Inflammatory macrophage treated with lipopolysaccharide for 1 hour (primary cell): ENCODE measurements at regions not wholly inside any gene's neighbourhood (a gene's known extent, or its start where the extent isn't known, plus 50 kb on each side); places are given as distances from the start of the nearest gene placed in this dataset.

Experiments
- DNase-seq, 2 donors: peaks; one replicate each; pipeline ENCODE4 v3.0.0-alpha.2; 2020 to 2022

- DNase-seq = no peak
Observed at GRCh38 chr5:61800450-61800849, 468.4 kb downstream of the ZSWIM6 start.

GRCh38 chr5:61801174-61801573 is 469.1 kb downstream of the ZSWIM6 start:
- no peak for DNase-seq

- DNase-seq = no peak
Observed at GRCh38 chr5:61802456-61802855, 470.4 kb downstream of the ZSWIM6 start.

- DNase-seq = no peak
Observed at GRCh38 chr5:61805101-61805500, 473.0 kb downstream of the ZSWIM6 start.

- no peak for DNase-seq
Observed at GRCh38 chr5:61806491-61807020, 474.5 kb downstream of the ZSWIM6 start.

- no peak for DNase-seq
Observed at GRCh38 chr5:61808091-61808490, 476.0 kb downstream of the ZSWIM6 start.

- DNase-seq = no peak
Observed at GRCh38 chr5:61808909-61809308, 476.9 kb downstream of the ZSWIM6 start.

GRCh38 chr5:61809651-61810050 is 477.6 kb downstream of the ZSWIM6 start:
- no peak for DNase-seq

- DNase-seq = peak; percentile 0 to 1
Observed at GRCh38 chr5:61811052-61811451, 479.0 kb downstream of the ZSWIM6 start.

- DNase-seq = no peak
Observed at GRCh38 chr5:61813361-61813760, 481.3 kb downstream of the ZSWIM6 start.

GRCh38 chr5:61815339-61815738 is 483.3 kb downstream of the ZSWIM6 start:
- DNase-seq = no peak

- DNase-seq = no peak
Observed at GRCh38 chr5:61816146-61816545, 484.1 kb downstream of the ZSWIM6 start.

- DNase-seq = no peak
Observed at GRCh38 chr5:61816585-61817450, 484.8 kb downstream of the ZSWIM6 start.

- peak; percentile 9 to 15 for DNase-seq
Observed at GRCh38 chr5:61817472-61818326, 485.6 kb downstream of the ZSWIM6 start.

GRCh38 chr5:61820836-61821235 is 485.2 kb upstream of the KIF2A start:
- no peak for DNase-seq

- DNase-seq = no peak
Observed at GRCh38 chr5:61821561-61821960, 484.4 kb upstream of the KIF2A start.

- DNase-seq = no peak
Observed at GRCh38 chr5:61822584-61822983, 483.4 kb upstream of the KIF2A start.

- DNase-seq = no peak
Observed at GRCh38 chr5:61823065-61823464, 482.9 kb upstream of the KIF2A start.

GRCh38 chr5:61823781-61824180 is 482.2 kb upstream of the KIF2A start:
- DNase-seq = no peak

GRCh38 chr5:61824396-61824795 is 481.6 kb upstream of the KIF2A start:
- peak in 1 of 2 donors; percentile 23 for DNase-seq

GRCh38 chr5:61827445-61827975 is 478.5 kb upstream of the KIF2A start:
- DNase-seq = no peak

GRCh38 chr5:61828856-61829255 is 477.1 kb upstream of the KIF2A start:
- no peak for DNase-seq

- no peak for DNase-seq
Observed at GRCh38 chr5:61831736-61832135, 474.3 kb upstream of the KIF2A start.
